HEK293 (cell line): ENCODE measurements at regions not wholly inside any gene's neighbourhood (a gene's known extent, or its start where the extent isn't known, plus 50 kb on each side); places are given as distances from the start of the nearest gene placed in this dataset.

Experiments used
- CTCF ChIP-seq: fragments of 450-650 bp; formaldehyde crosslinking; IDR thresholded peaks from 2 replicates; pipeline ENCODE4 v1.5.1; 2016; ENCODE audit warnings: missing biosample characterization, missing genetic modification characterization
- OVOL3 ChIP-seq: fragments of 450-650 bp; formaldehyde crosslinking; IDR thresholded peaks from 2 replicates; pipeline ENCODE4 v1.5.1; 2016; ENCODE audit warnings: missing biosample characterization, missing genetic modification characterization
- TCF7L2 ChIP-seq: IDR thresholded peaks from 2 replicates; pipeline ENCODE4 v1.6.1; 2011; ENCODE audit warnings: low read depth, mild to moderate bottlenecking, inconsistent platforms, low read length, moderate library complexity, borderline replicate concordance
- TRIM28 ChIP-seq: IDR thresholded peaks from 2 replicates; pipeline ENCODE4 v1.6.1; 2011; ENCODE audit warnings: low read length, control low read depth, borderline replicate concordance
- ZFP37 ChIP-seq: fragments of 450-650 bp; formaldehyde crosslinking; IDR thresholded peaks from 2 replicates; pipeline ENCODE4 v1.5.1; 2016; ENCODE audit warnings: missing biosample characterization, missing genetic modification characterization
- ZNF133 ChIP-seq: fragments of 450-650 bp; formaldehyde crosslinking; IDR thresholded peaks from 2 replicates; pipeline ENCODE4 v1.5.1; 2016; ENCODE audit warnings: missing biosample characterization, missing genetic modification characterization
- ZNF138 ChIP-seq: fragments of 450-650 bp; formaldehyde crosslinking; IDR thresholded peaks from 2 replicates; pipeline ENCODE4 v1.5.1; 2016; ENCODE audit warnings: missing biosample characterization, missing genetic modification characterization, borderline replicate concordance
- ZNF214 ChIP-seq: fragments of 450-650 bp; formaldehyde crosslinking; IDR thresholded peaks from 2 replicates; pipeline ENCODE4 v1.5.1; 2017; ENCODE audit warnings: missing biosample characterization, mild to moderate bottlenecking, missing genetic modification characterization, borderline replicate concordance
- ZNF223 ChIP-seq: fragments of 450-650 bp; formaldehyde crosslinking; IDR thresholded peaks from 2 replicates; pipeline ENCODE4 v1.5.1; 2016; ENCODE audit warnings: missing biosample characterization, missing genetic modification characterization
- ZNF350 ChIP-seq: fragments of 450-650 bp; formaldehyde crosslinking; IDR thresholded peaks from 2 replicates; pipeline ENCODE4 v1.5.0; 2017; ENCODE audit warnings: missing biosample characterization, mild to moderate bottlenecking, missing genetic modification characterization
- ZNF629 ChIP-seq: fragments of 450-650 bp; formaldehyde crosslinking; IDR thresholded peaks from 2 replicates; pipeline ENCODE4 v1.5.1; 2017; ENCODE audit warnings: missing biosample characterization, missing genetic modification characterization
- ZNF639 ChIP-seq: fragments of 450-650 bp; formaldehyde crosslinking; IDR thresholded peaks from 2 replicates; pipeline ENCODE4 v1.5.1; 2016; ENCODE audit warnings: missing biosample characterization, missing genetic modification characterization

GRCh38 chr6:88529726-88530125, 363.6 kb upstream of the CNR1 start:
- TF ChIP-seq CTCF (tag by site-specific recombination), result no peak
- no peak for TF ChIP-seq ZNF639 (tag by site-specific recombination)
- no peak for TF ChIP-seq ZNF133
- no peak for TF ChIP-seq ZNF138 (tag by site-specific recombination)
- TF ChIP-seq ZNF223 (tag by site-specific recombination), result no peak
- no peak for TF ChIP-seq ZNF629
- no peak for TF ChIP-seq ZFP37 (tag by site-specific recombination)
- TF ChIP-seq OVOL3 (tag by site-specific recombination), result no peak
- TF ChIP-seq ZNF350 (tag by site-specific recombination), result no peak
- no peak for TF ChIP-seq TRIM28
- TF ChIP-seq ZNF214 (tag by site-specific recombination), result no peak
- TF ChIP-seq TCF7L2, result no peak
